ENCODE measurements at regions not wholly inside any gene's neighbourhood (a gene's known extent, or its start where the extent isn't known, plus 50 kb on each side); places are given as distances from the start of the nearest gene placed in this dataset.

DNA sequence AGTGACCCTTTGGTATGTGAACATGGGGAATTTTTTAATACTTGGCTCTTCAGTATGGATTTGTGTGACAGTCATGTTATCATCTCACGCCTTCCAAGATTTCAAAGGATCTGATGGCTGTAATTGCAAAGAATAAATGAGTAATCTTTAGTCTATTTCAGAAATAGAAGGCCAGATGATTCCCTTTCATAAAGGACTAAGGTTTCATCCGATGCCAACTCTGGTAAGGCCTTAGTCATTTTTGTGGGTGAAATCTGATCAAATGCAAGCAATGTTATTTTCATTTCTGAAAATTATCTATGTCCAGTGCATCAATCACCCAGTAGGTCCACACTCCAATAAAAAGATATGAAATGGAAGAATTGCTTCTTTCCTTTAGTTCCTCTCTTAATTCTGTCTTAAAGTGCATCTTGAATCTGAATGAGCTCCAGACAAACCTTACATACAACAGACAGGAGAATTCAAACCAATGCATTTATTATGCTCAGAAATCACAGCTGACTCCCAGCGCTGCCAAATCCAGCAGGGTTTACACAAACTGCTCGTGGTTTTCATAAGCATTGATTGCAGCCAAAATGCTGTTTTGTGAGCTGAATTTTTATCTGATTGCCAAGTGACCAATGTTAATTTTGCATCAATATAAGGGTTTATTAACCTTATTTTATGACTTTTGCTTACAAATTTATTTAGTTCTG lies 565.2 kb upstream of the MARCKS start:
- dilution Hi-C loops (cut with MboI; ENCODE audit: extremely low pct_ligation_motif_present, low sequenced_read_pairs) = no loop called here
- Histone ChIP-seq H3K4me1 (ENCODE audit: control insufficient read depth, extremely low read depth, insufficient read depth, low read length) (no peaks in the 10 kb centered on the region), H3K27ac (ENCODE audit: insufficient read depth, low read depth, low read length) (no peak overlapping the region), H2AFZ (ENCODE audit: low read depth, low read length) (no peak overlapping the region), H3K9ac (replicated peaks; ENCODE audit: extremely low read depth, insufficient read depth, low read length) (no peak overlapping the region), H3K27me3 (ENCODE audit: control insufficient read depth in 2 of 2, insufficient read depth in 2 of 2, low read length in 2 of 2) (no peaks in the 10 kb centered on the region), H4K20me1 (replicated peaks; ENCODE audit: control insufficient read depth, extremely low read depth, insufficient read depth, low read length) (no peaks in the 10 kb centered on the region), H3K9me1 (replicated peaks; ENCODE audit: control insufficient read depth, extremely low read depth, insufficient read depth, low read length) (no peaks in the 10 kb centered on the region), H3K36me3 (ENCODE audit: control insufficient read depth in 2 of 2, extremely low read depth in 1 of 2, insufficient read depth in 2 of 2, low read length in 2 of 2) (no peaks in the 10 kb centered on the region), H3K9me3 (replicated peaks; ENCODE audit: control insufficient read depth, insufficient read depth, low read length) (no peaks in the 10 kb centered on the region), H3K4me2 (ENCODE audit: insufficient read depth, low read length) (no peak overlapping the region), H3K79me2 (ENCODE audit: control insufficient read depth, insufficient read depth, low read length) (no peaks in the 10 kb centered on the region), H3K4me3 (replicated peaks in 1 of 3; ENCODE audit: insufficient read depth in 1 of 3, low read depth in 1 of 3, low read length in 3 of 3) (no peak overlapping the region)
- DNase-seq (ENCODE audit: low read depth, low spot score) (no peak), FAIRE-seq (no peak)
- BruUV-seq (replicated peaks) = no TSS peak
- intact Hi-C loops (cut with micrococcal nuclease) = no loop called here
- CTCF ChIA-PET = interaction anchor here (0.9 kb wide), 1 partner anchor 14 kb away, joined by 3 read pairs; no protein-coding TSS in a partner anchor
- no peak for TF ChIP-seq FOS (IDR thresholded peaks at IDR 0.05; ENCODE audit: borderline replicate concordance, insufficient read depth, low read length)
- no peak for TF ChIP-seq MYC (IDR thresholded peaks at IDR 0.05; ENCODE audit: low read depth, low read length)
- TF ChIP-seq GATA2 (IDR thresholded peaks at IDR 0.05; ENCODE audit: insufficient read depth, insufficient read length, low read depth, low read length) = no peak
- TF ChIP-seq POLR2AphosphoS5 (IDR thresholded peaks at IDR 0.05; ENCODE audit: insufficient read depth, low read depth, low read length) = no peak
- no peak for TF ChIP-seq POLR2A (IDR thresholded peaks at IDR 0.05; ENCODE audit: low read depth, low read length)
- TF ChIP-seq, protein P1, sequence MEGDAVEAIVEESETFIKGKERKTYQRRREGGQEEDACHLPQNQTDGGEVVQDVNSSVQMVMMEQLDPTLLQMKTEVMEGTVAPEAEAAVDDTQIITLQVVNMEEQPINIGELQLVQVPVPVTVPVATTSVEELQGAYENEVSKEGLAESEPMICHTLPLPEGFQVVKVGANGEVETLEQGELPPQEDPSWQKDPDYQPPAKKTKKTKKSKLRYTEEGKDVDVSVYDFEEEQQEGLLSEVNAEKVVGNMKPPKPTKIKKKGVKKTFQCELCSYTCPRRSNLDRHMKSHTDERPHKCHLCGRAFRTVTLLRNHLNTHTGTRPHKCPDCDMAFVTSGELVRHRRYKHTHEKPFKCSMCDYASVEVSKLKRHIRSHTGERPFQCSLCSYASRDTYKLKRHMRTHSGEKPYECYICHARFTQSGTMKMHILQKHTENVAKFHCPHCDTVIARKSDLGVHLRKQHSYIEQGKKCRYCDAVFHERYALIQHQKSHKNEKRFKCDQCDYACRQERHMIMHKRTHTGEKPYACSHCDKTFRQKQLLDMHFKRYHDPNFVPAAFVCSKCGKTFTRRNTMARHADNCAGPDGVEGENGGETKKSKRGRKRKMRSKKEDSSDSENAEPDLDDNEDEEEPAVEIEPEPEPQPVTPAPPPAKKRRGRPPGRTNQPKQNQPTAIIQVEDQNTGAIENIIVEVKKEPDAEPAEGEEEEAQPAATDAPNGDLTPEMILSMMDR (IDR thresholded peaks at IDR 0.05; ENCODE audit: extremely low read depth in 1 of 2, insufficient read depth in 1 of 2, low read depth in 1 of 2, low read length in 2 of 2) = no peak
- TF ChIP-seq EZH2 (IDR thresholded peaks at IDR 0.05; ENCODE audit: borderline replicate concordance, low read depth, low read length, severe bottlenecking) = no peak
- POLR2A ChIA-PET = no interaction called here

All from endothelial cell of umbilical vein (primary cell).